CD14-positive monocyte (primary cell): ENCODE measurements at regions not wholly inside any gene's neighbourhood (a gene's known extent, or its start where the extent isn't known, plus 50 kb on each side); places are given as distances from the start of the nearest gene placed in this dataset.

Source experiments
- DNase-seq, 3 donors: peaks; one replicate each; pipeline ENCODE4 v3.0.0-alpha.2; 2011 to 2022
- H2AFZ ChIP-seq: 2 replicates; pipeline ENCODE4 v1.6.0; 2012; ENCODE audit warnings: mild to moderate bottlenecking, low read depth, low read length, inconsistent platforms; ENCODE audit not compliant: insufficient read depth, poor library complexity, severe bottlenecking
- H3K27ac ChIP-seq, 2 donors: 1 replicate in 1 of 2; 2 replicates in 1 of 2; pipeline ENCODE4 v1.5.1; 2012 to 2013; ENCODE audit warnings: low read length in 2 of 2, control low read depth in 1 of 2, inconsistent platforms in 1 of 2, low read depth in 1 of 2, mild to moderate bottlenecking in 1 of 2
- H3K27me3 ChIP-seq, 2 donors: one replicate each; pipeline versions ENCODE4 v1.6.0 to v1.6.1; 2011 to 2013; ENCODE audit warnings: low read length in 2 of 2; ENCODE audit not compliant: control insufficient read depth in 2 of 2, insufficient read depth in 2 of 2
- H3K36me3 ChIP-seq, 2 donors: replicated peaks in 1 of 2; 1 replicate in 1 of 2; 2 replicates in 1 of 2; pipeline versions ENCODE4 v1.5.1 to v1.6.1; 2012 to 2013; ENCODE audit warnings: low read length in 2 of 2, control low read depth in 1 of 2, inconsistent platforms in 1 of 2, mild to moderate bottlenecking in 1 of 2; ENCODE audit not compliant: insufficient read depth in 2 of 2, control insufficient read depth in 1 of 2
- H3K4me1 ChIP-seq, 2 donors: 1 replicate in 1 of 2; 2 replicates in 1 of 2; pipeline versions ENCODE4 v1.5.1 to v1.6.1; 2012 to 2013; ENCODE audit warnings: low read length in 2 of 2, control low read depth in 1 of 2, inconsistent platforms in 1 of 2, mild to moderate bottlenecking in 1 of 2, moderate library complexity in 1 of 2; ENCODE audit not compliant: insufficient read depth in 2 of 2, control insufficient read depth in 1 of 2
- H3K4me2 ChIP-seq: replicated peaks from 2 replicates; pipeline ENCODE3; 2012; ENCODE audit warnings: low read length, moderate library complexity, mild to moderate bottlenecking; ENCODE audit not compliant: poor library complexity, severe bottlenecking; ENCODE audit errors: extremely low read depth
- H3K4me3 ChIP-seq, 3 experiments: fragments of 200-600 bp in 1 of 3; sonication (generic) in 1 of 3; replicated peaks in 1 of 3; 1 replicate in 2 of 3; 2 replicates in 1 of 3; pipeline ENCODE4 v1.5.1; 2011 to 2013; ENCODE audit warnings: low read length in 3 of 3, mild to moderate bottlenecking in 3 of 3, control low read depth in 2 of 3, low read depth in 2 of 3, inconsistent platforms in 1 of 3, moderate library complexity in 1 of 3
- H3K79me2 ChIP-seq: 2 replicates; pipeline ENCODE4 v1.6.0; 2012; ENCODE audit warnings: mild to moderate bottlenecking, control low read depth, inconsistent platforms, low read length, moderate library complexity; ENCODE audit not compliant: insufficient read depth
- H3K9ac ChIP-seq: 2 replicates; pipeline ENCODE4 v1.6.0; 2017; ENCODE audit warnings: low read length, mild to moderate bottlenecking; ENCODE audit not compliant: insufficient read depth, poor library complexity, severe bottlenecking
- H3K9me3 ChIP-seq, 2 donors: replicated peaks in 1 of 2; 1 replicate in 1 of 2; 2 replicates in 1 of 2; pipeline versions ENCODE4 v1.5.1 to v1.6.1; 2012 to 2013; ENCODE audit warnings: low read length in 2 of 2, control low read depth in 1 of 2; ENCODE audit not compliant: control insufficient read depth in 1 of 2, insufficient read depth in 1 of 2
- H4K20me1 ChIP-seq: 2 replicates; pipeline ENCODE4 v1.6.0; 2012; ENCODE audit warnings: mild to moderate bottlenecking, low read length, control low read depth, moderate library complexity; ENCODE audit not compliant: insufficient read depth
- H3K27ac Mint-ChIP-seq, 7 donors: one replicate each; pipeline ENCODE4 v1.8.0; 2020; ENCODE audit warnings: mild to moderate bottlenecking in 7 of 7, mixed read lengths in 7 of 7, moderate library complexity in 6 of 7, inconsistent platforms in 2 of 7
- H3K27me3 Mint-ChIP-seq, 3 donors: one replicate each; pipeline ENCODE4 v1.8.0; 2021 to 2022; ENCODE audit warnings: low read depth in 3 of 3, mild to moderate bottlenecking in 3 of 3, mixed read lengths in 3 of 3, moderate library complexity in 3 of 3, inconsistent platforms in 1 of 3
- H3K36me3 Mint-ChIP-seq, 2 donors: one replicate each; pipeline ENCODE4 v1.8.0; 2020; ENCODE audit warnings: mixed read lengths in 2 of 2, inconsistent platforms in 1 of 2, mild to moderate bottlenecking in 1 of 2
- H3K4me1 Mint-ChIP-seq: one replicate; pipeline ENCODE4 v1.8.0; 2020; ENCODE audit warnings: mild to moderate bottlenecking, mixed read lengths
- H3K4me3 Mint-ChIP-seq, 2 donors: one replicate each; pipeline ENCODE4 v1.8.0; 2020; ENCODE audit warnings: mild to moderate bottlenecking in 2 of 2, mixed read lengths in 2 of 2, moderate library complexity in 1 of 2
- H3K9me3 Mint-ChIP-seq, 7 donors: one replicate each; pipeline ENCODE4 v1.8.0; 2020 to 2022; ENCODE audit warnings: mixed read lengths in 7 of 7, mild to moderate bottlenecking in 6 of 7, moderate library complexity in 6 of 7, inconsistent platforms in 2 of 7
- WGBS: methylation state at CpG from one replicate; pipeline ENCODE4 v1.1.5; 2013; ENCODE audit warnings: missing lambda C conversion rate; ENCODE audit not compliant: insufficient coverage; 5-methylcytosine and 5-hydroxymethylcytosine counted together
- intact Hi-C, 2 donors: fragments of 100-400 bp; cut with micrococcal nuclease; formaldehyde crosslinking; loops; one replicate each; pipeline versions ENCODE4 v1.15.0 to v1.15.1; 2023
- TF ChIP-seq, protein P1 (sequence below): fragments of 200-600 bp; IDR thresholded peaks from one replicate; pipeline ENCODE4 v1.8.0; 2022; ENCODE audit warnings: antibody characterized with exemption, mild to moderate bottlenecking

DNA sequence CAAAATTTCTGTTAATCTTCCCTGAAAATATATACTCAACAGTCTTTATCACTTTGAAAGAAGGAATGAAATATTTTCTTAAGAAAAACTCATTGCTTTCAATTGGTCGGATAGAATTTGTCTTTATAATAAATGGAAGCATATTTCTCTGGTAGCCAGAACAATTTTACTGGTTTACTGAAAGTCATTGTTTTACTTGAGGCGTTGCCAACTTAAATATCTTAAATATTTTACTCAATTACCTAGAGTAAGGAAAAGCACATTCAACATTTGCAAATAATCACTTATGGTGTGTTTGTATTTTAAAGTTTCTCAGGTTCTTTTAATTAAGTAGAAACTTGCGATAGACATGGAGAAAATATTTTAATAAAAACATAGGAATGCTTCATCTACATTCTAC, 1181.7 kb downstream of the EFNA5 start:
- H3K36me3 Mint-ChIP-seq: no peaks in the 10 kb centered on the region
- H3K27ac ChIP-seq: no peak overlapping the region
- no peaks in the 10 kb centered on the region for H4K20me1 ChIP-seq
- TF ChIP-seq, protein P1, sequence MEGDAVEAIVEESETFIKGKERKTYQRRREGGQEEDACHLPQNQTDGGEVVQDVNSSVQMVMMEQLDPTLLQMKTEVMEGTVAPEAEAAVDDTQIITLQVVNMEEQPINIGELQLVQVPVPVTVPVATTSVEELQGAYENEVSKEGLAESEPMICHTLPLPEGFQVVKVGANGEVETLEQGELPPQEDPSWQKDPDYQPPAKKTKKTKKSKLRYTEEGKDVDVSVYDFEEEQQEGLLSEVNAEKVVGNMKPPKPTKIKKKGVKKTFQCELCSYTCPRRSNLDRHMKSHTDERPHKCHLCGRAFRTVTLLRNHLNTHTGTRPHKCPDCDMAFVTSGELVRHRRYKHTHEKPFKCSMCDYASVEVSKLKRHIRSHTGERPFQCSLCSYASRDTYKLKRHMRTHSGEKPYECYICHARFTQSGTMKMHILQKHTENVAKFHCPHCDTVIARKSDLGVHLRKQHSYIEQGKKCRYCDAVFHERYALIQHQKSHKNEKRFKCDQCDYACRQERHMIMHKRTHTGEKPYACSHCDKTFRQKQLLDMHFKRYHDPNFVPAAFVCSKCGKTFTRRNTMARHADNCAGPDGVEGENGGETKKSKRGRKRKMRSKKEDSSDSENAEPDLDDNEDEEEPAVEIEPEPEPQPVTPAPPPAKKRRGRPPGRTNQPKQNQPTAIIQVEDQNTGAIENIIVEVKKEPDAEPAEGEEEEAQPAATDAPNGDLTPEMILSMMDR: no peak
- no peak overlapping the region for H3K4me2 ChIP-seq
- H3K9me3 ChIP-seq: no peaks in the 10 kb centered on the region
- H3K9ac ChIP-seq: no peak overlapping the region
- H3K4me1 Mint-ChIP-seq: no peaks in the 10 kb centered on the region
- no peak overlapping the region for H3K4me3 ChIP-seq
- H3K4me3 Mint-ChIP-seq: no peak overlapping the region
- H3K36me3 ChIP-seq: no peaks in the 10 kb centered on the region
- no peak overlapping the region for H2AFZ ChIP-seq
- intact Hi-C loops: no loop called here
- peaks cover 0 to 4% (median 1%) of the 10 kb centered on the region in 7 donors for H3K9me3 Mint-ChIP-seq
- no peaks in the 10 kb centered on the region for H3K4me1 ChIP-seq
- WGBS: no CpG with 5 or more reads among the region's 3 CpGs
- H3K79me2 ChIP-seq: no peaks in the 10 kb centered on the region
- DNase-seq: no peak
- H3K27me3 Mint-ChIP-seq: no peaks in the 10 kb centered on the region
- H3K27ac Mint-ChIP-seq: no peak overlapping the region
- H3K27me3 ChIP-seq: no peaks in the 10 kb centered on the region

DNA sequence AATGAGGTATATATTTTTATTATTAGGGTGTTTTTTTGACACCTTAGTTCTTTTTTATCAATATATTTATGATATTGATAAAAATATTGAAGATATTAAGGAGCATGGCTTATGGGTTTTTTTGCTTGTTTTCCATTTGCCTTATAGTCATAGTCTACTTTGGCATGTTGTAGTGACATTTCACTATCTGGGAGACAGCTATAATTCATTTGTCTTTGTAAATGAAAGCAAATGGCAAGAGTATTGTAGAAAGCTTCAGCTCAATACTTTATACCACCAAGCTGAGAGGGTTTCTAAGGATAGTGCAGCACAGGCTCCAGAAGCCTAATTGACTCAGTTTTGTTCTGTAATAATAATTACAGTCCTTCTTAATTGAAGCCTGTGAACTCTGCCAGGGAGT, 1182.3 kb downstream of the EFNA5 start:
- intact Hi-C loops: no loop called here

More for the DNA sequence above, 1182.3 kb downstream of the EFNA5 start:
- Histone ChIP-seq H3K36me3 (no peaks in the 10 kb centered on the region), H3K79me2 (no peaks in the 10 kb centered on the region), H3K27ac (no peak overlapping the region), H3K4me3 (no peak overlapping the region), H3K9me3 (no peaks in the 10 kb centered on the region), H4K20me1 (no peaks in the 10 kb centered on the region), H3K27me3 (no peaks in the 10 kb centered on the region), H2AFZ (no peak overlapping the region), H3K4me2 (no peak overlapping the region), H3K4me1 (no peaks in the 10 kb centered on the region), H3K9ac (no peak overlapping the region)
- Mint-ChIP-seq H3K27me3 (no peaks in the 10 kb centered on the region), H3K36me3 (no peaks in the 10 kb centered on the region), H3K27ac (no peak overlapping the region), H3K9me3 (peaks cover 0 to 4% (median 1%) of the 10 kb centered on the region in 7 donors), H3K4me3 (no peak overlapping the region), H3K4me1 (no peaks in the 10 kb centered on the region)
- no peak for DNase-seq
- TF ChIP-seq, protein P1: no peak
